CD4-positive, alpha-beta T cell (primary cell): ENCODE measurements at regions not wholly inside any gene's neighbourhood (a gene's known extent, or its start where the extent isn't known, plus 50 kb on each side); places are given as distances from the start of the nearest gene placed in this dataset.

Experiments used
- ATAC-seq: fragments of 200-7000 bp; cut with Tn5 transposase; one replicate; pipeline ENCODE4 v1.10.0; 2022; ENCODE audit warnings: mild to moderate bottlenecking; ENCODE audit not compliant: poor library complexity
- CTCF ChIA-PET: fragments of 350-600 bp; sonication (Branson Sonifier 250); formaldehyde crosslinking; loops from one replicate; lab custom pipeline; 2021; ENCODE audit warnings: antibody characterized with exemption, inconsistent platforms; lab: Charles Lee
- POLR2A ChIA-PET: fragments of 350-600 bp; sonication (Branson Sonifier 250); formaldehyde crosslinking; loops from one replicate; lab custom pipeline; 2021; ENCODE audit warnings: antibody characterized with exemption, inconsistent platforms; lab: Charles Lee
- DNase-seq, 14 experiments: peaks; one replicate each; pipeline ENCODE4 v3.0.0-alpha.2; 2013 to 2020; ENCODE audit warnings: mixed read lengths in 2 of 14
- H3K27ac ChIP-seq, 2 donors: one replicate each; pipeline versions ENCODE4 v1.5.1 to v1.7.0; 2013; ENCODE audit warnings: low read length in 2 of 2, low read depth in 1 of 2, mild to moderate bottlenecking in 1 of 2
- H3K27me3 ChIP-seq, 2 experiments: 1 replicate in 1 of 2; 2 replicates in 1 of 2; pipeline versions ENCODE4 v1.6.1 to v1.7.0; 2013; ENCODE audit warnings: low read length in 2 of 2, control low read depth in 1 of 2, mild to moderate bottlenecking in 1 of 2, moderate library complexity in 1 of 2; ENCODE audit not compliant: insufficient read depth in 2 of 2, control insufficient read depth in 1 of 2
- H3K36me3 ChIP-seq: one replicate; pipeline ENCODE4 v1.6.1; 2013; ENCODE audit warnings: low read length, control low read depth; ENCODE audit not compliant: insufficient read depth
- H3K4me1 ChIP-seq: one replicate; pipeline ENCODE4 v1.6.1; 2013; ENCODE audit warnings: low read length, control low read depth; ENCODE audit not compliant: insufficient read depth
- H3K4me3 ChIP-seq: one replicate; pipeline ENCODE4 v1.5.1; 2013; ENCODE audit warnings: mild to moderate bottlenecking, low read length, moderate library complexity
- H3K9me3 ChIP-seq, 2 experiments: 1 replicate in 1 of 2; 2 replicates in 1 of 2; pipeline versions ENCODE4 v1.6.1 to v1.7.0; 2013; ENCODE audit warnings: low read length in 2 of 2, mild to moderate bottlenecking in 2 of 2, control low read depth in 1 of 2, moderate library complexity in 1 of 2; ENCODE audit not compliant: control insufficient read depth in 1 of 2, insufficient read depth in 1 of 2
- H3K27ac Mint-ChIP-seq: one replicate; pipeline ENCODE4 v1.8.0; 2020; ENCODE audit warnings: mixed read lengths
- H3K27me3 Mint-ChIP-seq: one replicate; pipeline ENCODE4 v1.8.0; 2021; ENCODE audit warnings: mixed read lengths
- H3K36me3 Mint-ChIP-seq: one replicate; pipeline ENCODE4 v1.8.0; 2021; ENCODE audit warnings: low read depth, mixed read lengths
- H3K4me1 Mint-ChIP-seq: one replicate; pipeline ENCODE4 v1.8.0; 2021; ENCODE audit warnings: low read depth, mixed read lengths
- H3K4me3 Mint-ChIP-seq: one replicate; pipeline ENCODE4 v1.8.0; 2020; ENCODE audit warnings: mild to moderate bottlenecking, mixed read lengths
- H3K9me3 Mint-ChIP-seq: one replicate; pipeline ENCODE4 v1.8.0; 2020; ENCODE audit warnings: mixed read lengths
- intact Hi-C, 2 experiments: fragments of 100-400 bp; cut with DNase I in 1 of 2; cut with micrococcal nuclease in 1 of 2; formaldehyde crosslinking; loops; one replicate each; pipeline versions ENCODE4 v1.15.1 to v1.9.0; 2023 to 2025; cut with DNase I, micrococcal nuclease
- TF ChIP-seq, protein P1 (sequence below): fragments of 200-600 bp; IDR thresholded peaks from one replicate; pipeline ENCODE4 v1.8.0; 2022; ENCODE audit warnings: antibody characterized with exemption, mild to moderate bottlenecking

DNA sequence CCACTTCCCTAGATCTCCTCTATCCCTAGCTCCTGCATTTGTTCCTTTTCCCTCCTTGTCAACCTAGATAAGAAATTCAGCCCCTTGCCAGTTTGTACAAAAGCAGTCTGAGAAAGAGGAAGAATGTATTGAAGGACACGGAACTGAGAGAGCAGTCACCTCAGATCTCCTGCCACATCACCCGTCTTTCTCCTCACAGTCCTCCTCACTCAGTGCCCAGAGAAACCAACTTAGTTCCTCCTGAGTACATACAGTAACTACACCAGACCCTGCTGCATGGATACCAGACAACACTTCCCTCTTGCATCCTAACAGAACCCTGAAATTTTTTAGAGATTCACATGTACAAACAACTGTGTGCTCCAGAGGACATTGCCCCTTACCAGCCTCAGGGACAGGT lies 563.6 kb upstream of the ADAMTS9 start:
- Histone ChIP-seq H3K36me3 (no peaks in the 10 kb centered on the region), H3K27ac (no peak overlapping the region), H3K27me3 (no peaks in the 10 kb centered on the region), H3K9me3 (no peaks in the 10 kb centered on the region), H3K4me3 (no peak overlapping the region), H3K4me1 (no peaks in the 10 kb centered on the region)
- TF ChIP-seq, protein P1, sequence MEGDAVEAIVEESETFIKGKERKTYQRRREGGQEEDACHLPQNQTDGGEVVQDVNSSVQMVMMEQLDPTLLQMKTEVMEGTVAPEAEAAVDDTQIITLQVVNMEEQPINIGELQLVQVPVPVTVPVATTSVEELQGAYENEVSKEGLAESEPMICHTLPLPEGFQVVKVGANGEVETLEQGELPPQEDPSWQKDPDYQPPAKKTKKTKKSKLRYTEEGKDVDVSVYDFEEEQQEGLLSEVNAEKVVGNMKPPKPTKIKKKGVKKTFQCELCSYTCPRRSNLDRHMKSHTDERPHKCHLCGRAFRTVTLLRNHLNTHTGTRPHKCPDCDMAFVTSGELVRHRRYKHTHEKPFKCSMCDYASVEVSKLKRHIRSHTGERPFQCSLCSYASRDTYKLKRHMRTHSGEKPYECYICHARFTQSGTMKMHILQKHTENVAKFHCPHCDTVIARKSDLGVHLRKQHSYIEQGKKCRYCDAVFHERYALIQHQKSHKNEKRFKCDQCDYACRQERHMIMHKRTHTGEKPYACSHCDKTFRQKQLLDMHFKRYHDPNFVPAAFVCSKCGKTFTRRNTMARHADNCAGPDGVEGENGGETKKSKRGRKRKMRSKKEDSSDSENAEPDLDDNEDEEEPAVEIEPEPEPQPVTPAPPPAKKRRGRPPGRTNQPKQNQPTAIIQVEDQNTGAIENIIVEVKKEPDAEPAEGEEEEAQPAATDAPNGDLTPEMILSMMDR: no peak
- H3K27me3 Mint-ChIP-seq: no peaks in the 10 kb centered on the region
- DNase-seq (no peak), ATAC-seq (no peak)
- no peaks in the 10 kb centered on the region for H3K36me3 Mint-ChIP-seq
- peaks cover 14% of the 10 kb centered on the region for H3K9me3 Mint-ChIP-seq
- ChIA-PET CTCF (no interaction called here), POLR2A (no interaction called here)
- H3K27ac Mint-ChIP-seq: no peak overlapping the region
- no peak overlapping the region for H3K4me3 Mint-ChIP-seq
- no peaks in the 10 kb centered on the region for H3K4me1 Mint-ChIP-seq
- intact Hi-C loops: no loop called here

DNA sequence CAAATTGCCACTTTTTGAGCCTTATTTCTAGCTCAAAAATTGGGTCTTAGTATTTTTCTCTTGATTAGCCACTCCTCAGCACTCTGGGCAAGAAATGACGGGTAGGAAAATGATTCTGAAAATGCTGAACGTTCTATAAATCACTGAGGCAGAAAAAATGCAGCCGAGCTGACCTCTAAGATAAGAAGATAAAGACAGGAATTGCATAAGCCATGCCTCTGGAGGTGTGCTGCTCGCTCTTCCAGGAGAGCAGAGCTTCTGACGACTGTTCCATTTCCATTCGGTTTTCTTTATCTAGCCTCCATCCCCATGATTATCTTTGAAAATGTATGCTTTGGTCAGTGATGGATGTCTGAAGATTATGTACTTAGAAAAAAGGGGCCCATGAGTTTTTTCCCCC lies 558.8 kb upstream of the ADAMTS9 start:
- TF ChIP-seq, protein P1: no peak
- POLR2A ChIA-PET: interaction anchor here (0.6 kb wide), 1 partner anchor 565 kb away, joined by 3 read pairs; no protein-coding TSS in a partner anchor
- H3K36me3 ChIP-seq: no peaks in the 10 kb centered on the region

DNA sequence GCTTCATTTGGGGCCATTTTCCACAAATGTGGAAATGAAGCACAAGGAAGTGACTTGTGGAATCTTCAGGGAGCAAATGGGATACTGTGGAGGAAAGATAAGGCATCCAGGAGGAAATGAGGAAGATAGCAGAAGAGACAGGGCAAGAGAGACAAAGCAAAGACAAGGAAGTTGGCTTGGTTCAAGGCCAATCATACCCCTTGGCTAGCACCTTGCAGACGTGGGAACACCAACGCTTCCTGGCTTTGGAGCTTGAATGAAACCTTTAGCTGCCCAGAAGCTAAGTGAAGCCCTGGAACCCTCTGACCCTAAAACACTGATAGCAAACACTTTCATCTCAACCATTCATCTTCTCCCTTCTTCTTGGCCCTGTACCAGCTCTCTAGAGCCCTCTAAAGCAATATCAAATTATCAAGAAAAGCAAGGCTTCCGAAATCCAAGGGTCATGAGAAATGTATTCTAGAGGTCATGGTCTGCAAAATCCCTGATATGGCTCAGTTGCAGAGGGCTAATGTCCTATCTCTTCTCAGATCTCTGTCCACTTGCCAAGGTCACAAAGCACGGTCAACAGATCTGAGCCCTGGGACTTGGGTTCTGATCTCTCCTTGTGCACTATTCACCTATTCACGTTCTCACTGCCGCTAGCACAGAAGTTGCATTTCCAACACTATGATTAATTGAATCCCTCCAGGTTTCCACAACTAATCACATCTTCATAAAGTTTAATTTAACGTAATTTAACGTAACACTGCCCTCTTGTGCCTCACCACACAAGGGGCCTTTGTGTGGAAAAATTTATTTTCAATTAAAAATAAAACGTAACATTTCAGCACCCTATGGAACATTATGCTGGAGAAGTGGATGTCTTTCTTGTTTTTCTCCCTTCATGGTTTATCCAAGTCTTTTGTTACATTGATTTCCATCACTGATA lies 557.6 kb upstream of the ADAMTS9 start:
- DNase-seq (no peak), ATAC-seq (no peak)
- Mint-ChIP-seq H3K9me3 (peaks cover 4% of the 10 kb centered on the region), H3K36me3 (no peaks in the 10 kb centered on the region), H3K4me1 (no peaks in the 10 kb centered on the region), H3K4me3 (no peak overlapping the region), H3K27me3 (no peaks in the 10 kb centered on the region), H3K27ac (no peak overlapping the region)
- Histone ChIP-seq H3K36me3 (no peaks in the 10 kb centered on the region), H3K4me3 (no peak overlapping the region), H3K27ac (no peak overlapping the region), H3K4me1 (no peaks in the 10 kb centered on the region), H3K9me3 (no peaks in the 10 kb centered on the region), H3K27me3 (no peaks in the 10 kb centered on the region)
- POLR2A ChIA-PET: no interaction called here
- TF ChIP-seq, protein P1: no peak
- CTCF ChIA-PET: no interaction called here
- intact Hi-C loops: no loop called here

More for the DNA sequence above, 558.8 kb upstream of the ADAMTS9 start:
- ATAC-seq (no peak), DNase-seq (no peak)
- intact Hi-C loops: no loop called here
- Mint-ChIP-seq H3K9me3 (peaks cover 8% of the 10 kb centered on the region), H3K36me3 (no peaks in the 10 kb centered on the region), H3K4me1 (no peaks in the 10 kb centered on the region), H3K4me3 (no peak overlapping the region), H3K27me3 (no peaks in the 10 kb centered on the region), H3K27ac (no peak overlapping the region)
- no peaks in the 10 kb centered on the region for H3K27me3 ChIP-seq
- no peak overlapping the region for H3K27ac ChIP-seq
- H3K4me1 ChIP-seq: no peaks in the 10 kb centered on the region
- H3K9me3 ChIP-seq: no peaks in the 10 kb centered on the region
- H3K4me3 ChIP-seq: no peak overlapping the region
- CTCF ChIA-PET: no interaction called here
